Kidney epithelial cell (primary cell): ENCODE measurements at regions not wholly inside any gene's neighbourhood (a gene's known extent, or its start where the extent isn't known, plus 50 kb on each side); places are given as distances from the start of the nearest gene placed in this dataset.

Experiments
- DNase-seq: peaks from one replicate; pipeline ENCODE4 v3.0.0-alpha.2; 2010; ENCODE audit warnings: low read depth
- H3K27me3 ChIP-seq: 2 replicates; pipeline ENCODE4 v1.6.0; 2011; ENCODE audit warnings: low read length; ENCODE audit not compliant: control insufficient read depth, insufficient read depth
- H3K36me3 ChIP-seq: 2 replicates; pipeline ENCODE4 v1.5.1; 2011; ENCODE audit warnings: low read length; ENCODE audit not compliant: control insufficient read depth, insufficient read depth
- H3K4me3 ChIP-seq: 2 replicates; pipeline ENCODE4 v1.5.1; 2011; ENCODE audit warnings: low read depth, mild to moderate bottlenecking, control low read depth, low read length
- CTCF ChIP-seq: IDR thresholded peaks from 2 replicates; pipeline ENCODE4 v1.5.1; 2011; ENCODE audit warnings: mild to moderate bottlenecking, moderate library complexity, low read length, control low read depth, inconsistent platforms; ENCODE audit not compliant: insufficient read depth, poor library complexity, severe bottlenecking

- H3K36me3 ChIP-seq, result no peaks in the 10 kb centered on the region
- DNase-seq, result no peak
- no peak for TF ChIP-seq CTCF
- H3K4me3 ChIP-seq, result no peak overlapping the region
- peaks cover 18% of the 10 kb centered on the region for H3K27me3 ChIP-seq
Observed at GRCh38 chr9:93809204-93809940, 145.8 kb downstream of the BARX1 start.

DNA sequence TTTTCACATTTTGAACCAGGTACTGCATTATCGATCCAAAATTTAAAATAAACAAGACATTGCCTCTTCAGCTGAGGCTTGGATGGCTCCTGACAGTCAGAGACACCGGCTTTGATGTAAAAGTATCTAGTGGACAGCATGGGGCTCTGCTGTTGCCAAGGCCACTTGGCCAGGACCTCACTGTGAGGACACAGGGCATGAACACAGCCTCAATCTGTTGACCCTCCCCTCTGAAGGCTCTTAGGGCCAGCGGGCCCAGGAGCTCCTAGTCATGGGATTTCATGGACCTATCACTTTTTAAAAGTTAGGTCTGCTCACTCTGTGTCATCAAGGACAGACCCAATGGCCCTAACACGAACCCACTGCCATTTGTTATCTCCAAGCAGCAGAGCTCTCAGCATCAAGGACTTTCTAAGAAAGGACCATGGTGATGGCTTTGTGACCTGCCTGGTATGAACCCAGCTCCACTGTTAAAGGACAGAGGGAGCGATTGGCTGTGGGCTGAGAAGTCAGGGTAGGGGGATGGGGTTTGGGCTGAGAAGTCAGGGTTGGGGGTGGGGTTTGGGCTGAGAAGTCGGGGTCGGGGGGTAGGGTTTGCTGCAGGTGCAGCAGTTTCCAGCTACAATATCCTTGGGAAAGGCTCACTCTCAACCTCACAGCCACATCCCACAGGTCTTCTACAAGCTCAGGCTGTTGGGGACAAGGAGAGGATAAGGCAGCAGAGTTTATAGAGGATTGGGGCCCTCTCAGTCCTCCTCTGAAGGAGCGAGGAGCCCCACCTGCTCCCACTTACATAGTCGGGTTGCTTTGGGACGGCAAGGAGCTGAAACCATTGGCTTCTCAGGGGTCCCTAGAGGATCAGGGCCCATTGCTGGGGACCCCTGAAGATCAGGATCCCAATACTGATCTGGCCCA is 146.8 kb downstream of the BARX1 start:
- no peak for TF ChIP-seq CTCF
- Histone ChIP-seq H3K4me3 (no peak overlapping the region), H3K27me3 (peaks cover 15% of the 10 kb centered on the region), H3K36me3 (no peaks in the 10 kb centered on the region)
- DNase-seq, result no peak

DNA sequence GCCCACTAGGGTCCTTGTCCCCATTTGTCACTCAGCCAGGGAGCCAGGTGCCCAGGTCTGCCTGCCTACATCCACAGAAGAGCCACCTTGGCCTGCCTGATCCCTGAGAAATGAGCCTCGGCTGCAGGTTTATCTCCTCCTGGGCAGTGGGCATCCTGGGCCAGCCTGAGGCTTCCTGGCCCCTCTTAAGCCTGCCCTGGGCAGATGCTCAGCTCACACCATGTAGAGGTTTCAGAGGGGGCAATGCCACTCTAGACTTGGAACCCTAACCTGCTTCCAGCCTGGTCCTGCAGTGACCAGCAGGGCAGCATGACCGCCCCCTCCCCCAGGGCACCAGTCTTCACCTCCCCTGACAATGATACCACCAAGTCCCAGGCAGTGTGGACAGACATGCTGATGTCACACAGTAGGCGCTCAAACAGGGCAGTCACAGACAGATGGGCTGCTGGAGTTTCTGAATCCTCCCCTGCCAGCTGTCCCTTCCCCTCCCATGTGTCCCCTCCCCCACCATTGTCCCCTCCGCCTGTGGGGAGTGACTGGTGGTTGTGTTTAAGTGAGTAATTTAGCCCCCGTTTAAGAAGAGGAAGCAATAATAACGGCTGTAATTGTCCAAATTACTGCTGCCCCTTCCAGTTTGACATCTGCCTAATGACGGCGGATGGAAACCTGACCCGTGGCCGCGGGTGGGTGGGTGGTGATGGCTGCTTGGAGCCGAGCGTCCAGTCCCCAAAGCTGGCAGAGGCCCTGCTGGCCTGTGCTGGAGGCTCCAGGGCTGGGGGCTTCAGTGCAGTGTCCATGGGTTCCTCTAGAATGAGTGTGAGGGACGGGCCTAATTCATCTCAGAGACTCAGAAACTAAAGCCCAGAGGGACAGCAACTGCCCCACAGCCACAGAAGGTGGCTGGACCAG is 147.7 kb downstream of the BARX1 start:
- H3K27me3 ChIP-seq, result peaks cover 15% of the 10 kb centered on the region
- H3K36me3 ChIP-seq, result no peaks in the 10 kb centered on the region
- H3K4me3 ChIP-seq, result no peak overlapping the region
- DNase-seq, result no peak
- TF ChIP-seq CTCF, result no peak

DNA sequence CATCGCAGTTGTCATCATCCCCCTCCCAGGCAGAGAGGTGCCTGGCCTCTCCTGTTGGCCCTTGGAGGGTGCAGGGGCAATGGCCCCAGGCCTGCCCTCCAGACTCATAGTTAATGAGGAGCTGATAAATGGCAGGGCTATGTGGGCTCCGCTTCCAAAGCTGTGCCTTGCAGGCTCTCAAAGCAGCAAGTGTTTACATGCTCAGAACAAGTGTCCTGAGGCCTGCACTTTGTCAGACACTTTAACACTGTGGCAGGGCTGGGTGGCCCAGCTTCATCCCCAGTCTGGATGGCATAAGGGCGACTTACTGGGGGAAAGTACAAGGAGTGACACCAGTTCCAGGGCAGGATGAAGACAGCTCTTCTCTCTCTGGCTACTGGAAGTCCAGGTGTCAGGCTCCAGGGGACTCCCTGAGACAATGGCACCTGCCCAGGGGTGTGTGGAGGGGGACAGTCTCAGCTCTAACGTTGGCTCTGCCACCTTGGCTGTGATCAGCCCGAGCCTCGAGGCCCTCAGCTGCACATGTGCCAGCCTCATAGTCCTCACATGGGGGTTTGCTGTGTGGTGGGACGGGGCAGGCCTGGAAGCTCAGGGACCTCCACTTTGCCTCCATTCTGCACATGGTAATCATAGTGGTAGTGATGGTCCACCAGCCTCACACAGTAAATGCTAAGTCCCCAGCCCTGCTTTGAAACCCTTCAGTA is 153.4 kb downstream of the BARX1 start:
- Histone ChIP-seq H3K4me3 (no peak overlapping the region), H3K36me3 (no peaks in the 10 kb centered on the region), H3K27me3 (no peaks in the 10 kb centered on the region)
- DNase-seq, result no peak
- TF ChIP-seq CTCF, result no peak

GRCh38 chr9:93801120-93801519 is 154.0 kb downstream of the BARX1 start:
- Histone ChIP-seq H3K4me3 (no peak overlapping the region), H3K27me3 (no peaks in the 10 kb centered on the region), H3K36me3 (no peaks in the 10 kb centered on the region)
- TF ChIP-seq CTCF, result no peak
- DNase-seq, result no peak
